ENCODE measurements at regions not wholly inside any gene's neighbourhood (a gene's known extent, or its start where the extent isn't known, plus 50 kb on each side); places are given as distances from the start of the nearest gene placed in this dataset.
"Not testable (repeated sequence)": the region's sequence is repeated elsewhere in the genome, so short reads cannot be mapped to it uniquely, and the experiment has no call there.

DNA sequence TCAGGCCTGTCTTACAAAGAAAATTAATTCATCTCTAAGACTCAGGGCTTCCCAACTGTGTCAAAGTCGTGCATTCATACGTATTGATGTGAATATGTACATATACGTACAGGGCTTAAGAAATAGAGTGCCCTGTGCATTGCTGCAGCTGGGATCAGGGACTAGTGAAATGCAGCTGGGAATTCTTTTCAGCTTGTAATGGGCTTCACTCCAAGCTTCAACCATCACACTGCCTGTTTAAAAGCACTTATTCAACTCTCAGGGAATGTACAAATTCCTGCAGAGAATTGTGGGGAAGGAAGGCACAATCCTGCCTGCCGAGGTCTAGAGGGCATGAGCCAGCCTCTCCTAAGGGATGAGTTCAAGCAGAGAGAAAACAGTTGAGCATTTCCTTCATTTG, 59.6 kb upstream of the MAN2A1 start:
- no peak overlapping the region for H3K4me3 ChIP-seq (ENCODE audit: low read length in 2 of 2)
- H3K27ac ChIP-seq (ENCODE audit: low read depth in 2 of 2, low read length in 2 of 2), result no peak overlapping the region
- no peaks in the 10 kb centered on the region for H3K9me3 ChIP-seq (ENCODE audit: control insufficient read depth in 2 of 2, low read length in 2 of 2)
- H3K36me3 ChIP-seq (ENCODE audit: control insufficient read depth in 2 of 2, insufficient read depth in 2 of 2, low read length in 2 of 2), result no peaks in the 10 kb centered on the region
- no peak overlapping the region for H3K9ac ChIP-seq (ENCODE audit: low read depth in 1 of 2, low read length in 2 of 2)
- peaks cover 0 to 2% of the 10 kb centered on the region in 2 donors for H3K27me3 ChIP-seq (ENCODE audit: control insufficient read depth in 2 of 2, insufficient read depth in 2 of 2, low read length in 2 of 2)
- H3K4me1 ChIP-seq (ENCODE audit: control insufficient read depth in 2 of 2, insufficient read depth in 2 of 2, low read length in 2 of 2), result no peaks in the 10 kb centered on the region

DNA sequence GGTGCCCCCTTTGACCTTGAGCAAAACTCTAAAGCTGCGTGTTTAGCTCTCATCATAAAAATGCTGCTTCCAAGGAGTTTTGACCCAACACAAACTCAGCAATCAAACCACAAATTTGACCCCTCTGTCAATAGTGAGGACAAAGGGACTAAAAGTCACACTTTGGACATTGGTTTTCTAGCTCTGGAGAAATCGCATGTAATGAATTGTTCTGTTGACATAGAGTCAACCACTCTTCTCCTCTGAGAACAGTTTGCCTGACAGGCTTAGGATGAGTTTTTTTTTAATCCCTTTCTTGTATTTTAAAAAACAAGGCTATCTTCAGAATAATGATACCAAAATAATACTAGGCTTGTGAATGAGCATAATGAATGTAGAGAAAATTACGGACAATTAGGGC, 61.1 kb upstream of the MAN2A1 start:
- Histone ChIP-seq H3K9me3 (ENCODE audit: control insufficient read depth in 2 of 2, low read length in 2 of 2) (no peaks in the 10 kb centered on the region), H3K36me3 (ENCODE audit: control insufficient read depth in 2 of 2, insufficient read depth in 2 of 2, low read length in 2 of 2) (no peaks in the 10 kb centered on the region), H3K27ac (ENCODE audit: low read depth in 2 of 2, low read length in 2 of 2) (no peak overlapping the region), H3K4me3 (ENCODE audit: low read length in 2 of 2) (no peak overlapping the region), H3K9ac (ENCODE audit: low read depth in 1 of 2, low read length in 2 of 2) (no peak overlapping the region), H3K27me3 (ENCODE audit: control insufficient read depth in 2 of 2, insufficient read depth in 2 of 2, low read length in 2 of 2) (peaks cover 0 to 2% of the 10 kb centered on the region in 2 donors), H3K4me1 (ENCODE audit: control insufficient read depth in 2 of 2, insufficient read depth in 2 of 2, low read length in 2 of 2) (no peaks in the 10 kb centered on the region)

DNA sequence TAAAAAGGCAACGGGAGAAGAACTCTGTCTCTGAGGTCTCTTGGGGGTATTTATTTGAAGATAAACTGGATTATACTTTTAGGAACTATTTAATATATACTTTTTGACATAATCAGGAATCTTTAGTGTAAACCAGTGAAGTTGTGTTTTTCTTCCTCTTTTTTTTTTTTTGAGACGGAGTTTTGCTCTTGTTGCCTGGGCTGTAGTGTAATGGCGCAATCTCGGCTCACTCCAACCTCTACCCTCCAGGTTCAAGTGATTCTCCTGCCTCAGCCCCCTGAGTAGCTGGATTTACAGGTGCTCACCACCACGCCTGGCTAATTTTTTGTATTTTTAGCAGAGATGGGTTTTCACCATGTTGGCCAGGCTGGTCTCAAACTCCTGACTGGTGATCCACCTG, 68.5 kb upstream of the MAN2A1 start:
- H3K4me1 ChIP-seq (ENCODE audit: control insufficient read depth in 2 of 2, insufficient read depth in 2 of 2, low read length in 2 of 2); H3K9me3 ChIP-seq (ENCODE audit: control insufficient read depth in 2 of 2, low read length in 2 of 2); H3K36me3 ChIP-seq (ENCODE audit: control insufficient read depth in 2 of 2, insufficient read depth in 2 of 2, low read length in 2 of 2); H3K9ac ChIP-seq (ENCODE audit: low read depth in 1 of 2, low read length in 2 of 2); H3K4me3 ChIP-seq (ENCODE audit: low read length in 2 of 2); H3K27me3 ChIP-seq (ENCODE audit: control insufficient read depth in 2 of 2, insufficient read depth in 2 of 2, low read length in 2 of 2); H3K27ac ChIP-seq (ENCODE audit: low read depth in 2 of 2, low read length in 2 of 2): not testable (repeated sequence)

DNA sequence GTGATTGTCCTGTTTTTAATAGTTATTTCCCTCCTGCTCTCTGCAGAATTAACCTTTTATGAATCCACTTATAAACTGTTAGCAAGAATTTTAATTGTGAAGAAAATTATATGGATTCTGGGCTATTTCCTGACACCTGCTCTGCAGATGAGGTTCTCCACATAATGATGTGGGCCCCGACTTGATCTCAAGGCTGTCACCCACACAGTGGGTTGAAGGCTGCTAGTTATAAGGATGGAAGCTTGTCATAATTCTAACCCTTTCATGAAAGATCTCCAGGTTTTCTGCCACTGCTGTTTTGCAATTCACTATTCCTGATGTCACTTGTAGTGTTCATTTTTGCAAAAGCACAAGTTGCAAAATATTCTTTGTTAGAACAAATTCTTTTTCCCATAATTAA, 69.1 kb upstream of the MAN2A1 start:
- Histone ChIP-seq H3K36me3 (ENCODE audit: control insufficient read depth in 2 of 2, insufficient read depth in 2 of 2, low read length in 2 of 2) (no peaks in the 10 kb centered on the region), H3K27ac (ENCODE audit: low read depth in 2 of 2, low read length in 2 of 2) (no peak overlapping the region), H3K27me3 (ENCODE audit: control insufficient read depth in 2 of 2, insufficient read depth in 2 of 2, low read length in 2 of 2) (no peaks in the 10 kb centered on the region), H3K4me1 (ENCODE audit: control insufficient read depth in 2 of 2, insufficient read depth in 2 of 2, low read length in 2 of 2) (no peaks in the 10 kb centered on the region), H3K9me3 (ENCODE audit: control insufficient read depth in 2 of 2, low read length in 2 of 2) (no peaks in the 10 kb centered on the region), H3K9ac (ENCODE audit: low read depth in 1 of 2, low read length in 2 of 2) (no peak overlapping the region), H3K4me3 (ENCODE audit: low read length in 2 of 2) (no peak overlapping the region)

DNA sequence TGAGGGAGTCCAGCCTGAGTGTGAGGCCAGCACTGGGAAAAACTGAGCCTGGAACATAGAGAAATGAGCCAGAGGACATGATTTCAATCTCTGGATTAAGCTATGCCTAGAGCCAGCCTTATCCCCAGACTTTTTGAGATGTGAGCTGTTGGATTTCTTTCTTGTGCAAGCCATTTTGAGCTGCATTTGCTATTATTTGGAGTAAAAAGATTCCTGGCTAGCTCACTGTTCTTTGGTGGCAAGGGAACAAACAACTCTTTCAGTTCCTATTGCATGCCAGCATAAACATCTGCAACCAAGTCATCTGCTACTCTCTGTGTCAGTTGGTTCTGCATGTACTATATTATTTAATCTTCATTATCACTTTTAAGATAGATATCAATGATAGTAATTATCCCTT, 70.1 kb upstream of the MAN2A1 start:
- Histone ChIP-seq H3K4me1 (ENCODE audit: control insufficient read depth in 2 of 2, insufficient read depth in 2 of 2, low read length in 2 of 2) (no peaks in the 10 kb centered on the region), H3K27ac (ENCODE audit: low read depth in 2 of 2, low read length in 2 of 2) (no peak overlapping the region), H3K4me3 (ENCODE audit: low read length in 2 of 2) (no peak overlapping the region), H3K36me3 (ENCODE audit: control insufficient read depth in 2 of 2, insufficient read depth in 2 of 2, low read length in 2 of 2) (no peaks in the 10 kb centered on the region), H3K9me3 (ENCODE audit: control insufficient read depth in 2 of 2, low read length in 2 of 2) (no peaks in the 10 kb centered on the region), H3K27me3 (ENCODE audit: control insufficient read depth in 2 of 2, insufficient read depth in 2 of 2, low read length in 2 of 2) (no peaks in the 10 kb centered on the region), H3K9ac (ENCODE audit: low read depth in 1 of 2, low read length in 2 of 2) (no peak overlapping the region)

DNA sequence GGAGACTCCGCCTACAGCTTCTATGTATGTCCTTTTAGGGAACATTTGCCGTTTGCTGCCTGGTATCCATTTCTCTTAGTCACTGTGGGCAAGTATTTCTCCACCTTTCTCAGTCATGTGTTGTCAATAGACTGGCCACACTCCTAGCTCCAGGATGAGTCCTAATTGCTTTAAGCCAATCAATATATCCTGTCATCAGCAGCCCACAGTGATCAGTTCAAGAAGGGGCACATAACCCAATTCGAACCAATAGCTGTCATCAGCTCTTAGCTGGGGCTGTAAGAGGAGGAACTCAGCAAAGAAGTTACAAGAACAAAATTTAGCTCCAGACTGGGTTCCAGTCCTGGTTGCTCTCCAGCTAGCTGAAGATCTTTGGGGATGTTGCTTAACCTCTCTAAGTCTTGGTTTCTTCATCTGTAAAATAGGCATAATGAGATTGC, 70.7 kb upstream of the MAN2A1 start:
- Histone ChIP-seq H3K27ac (ENCODE audit: low read depth in 2 of 2, low read length in 2 of 2) (no peak overlapping the region), H3K27me3 (ENCODE audit: control insufficient read depth in 2 of 2, insufficient read depth in 2 of 2, low read length in 2 of 2) (no peaks in the 10 kb centered on the region), H3K4me1 (ENCODE audit: control insufficient read depth in 2 of 2, insufficient read depth in 2 of 2, low read length in 2 of 2) (no peaks in the 10 kb centered on the region), H3K9me3 (ENCODE audit: control insufficient read depth in 2 of 2, low read length in 2 of 2) (no peaks in the 10 kb centered on the region), H3K4me3 (ENCODE audit: low read length in 2 of 2) (no peak overlapping the region), H3K9ac (ENCODE audit: low read depth in 1 of 2, low read length in 2 of 2) (no peak overlapping the region), H3K36me3 (ENCODE audit: control insufficient read depth in 2 of 2, insufficient read depth in 2 of 2, low read length in 2 of 2) (no peaks in the 10 kb centered on the region)

DNA sequence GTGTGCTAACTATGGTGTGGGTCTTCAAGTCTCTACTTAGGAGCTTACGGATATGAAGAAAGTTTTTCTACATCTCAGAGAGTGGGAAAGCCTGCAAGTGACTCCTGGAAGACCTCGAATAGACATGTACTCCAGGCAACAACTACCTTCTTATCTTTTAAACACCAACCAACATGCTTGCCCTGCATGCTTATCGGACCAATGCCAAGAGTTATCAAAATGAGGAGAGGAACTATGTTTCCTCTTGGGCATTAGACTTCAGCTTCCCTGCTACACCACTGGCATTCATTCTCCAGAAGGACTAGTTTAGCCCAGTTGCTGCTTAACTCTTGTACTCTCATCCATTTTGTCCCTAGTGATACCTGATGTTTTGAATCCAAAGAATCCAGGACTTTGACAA, 74.7 kb upstream of the MAN2A1 start:
- Histone ChIP-seq H3K9me3 (ENCODE audit: control insufficient read depth in 2 of 2, low read length in 2 of 2) (no peaks in the 10 kb centered on the region), H3K36me3 (ENCODE audit: control insufficient read depth in 2 of 2, insufficient read depth in 2 of 2, low read length in 2 of 2) (no peaks in the 10 kb centered on the region), H3K27me3 (ENCODE audit: control insufficient read depth in 2 of 2, insufficient read depth in 2 of 2, low read length in 2 of 2) (no peaks in the 10 kb centered on the region), H3K9ac (ENCODE audit: low read depth in 1 of 2, low read length in 2 of 2) (no peak overlapping the region), H3K4me1 (ENCODE audit: control insufficient read depth in 2 of 2, insufficient read depth in 2 of 2, low read length in 2 of 2) (no peaks in the 10 kb centered on the region), H3K4me3 (ENCODE audit: low read length in 2 of 2) (no peak overlapping the region), H3K27ac (ENCODE audit: low read depth in 2 of 2, low read length in 2 of 2) (no peak overlapping the region)

DNA sequence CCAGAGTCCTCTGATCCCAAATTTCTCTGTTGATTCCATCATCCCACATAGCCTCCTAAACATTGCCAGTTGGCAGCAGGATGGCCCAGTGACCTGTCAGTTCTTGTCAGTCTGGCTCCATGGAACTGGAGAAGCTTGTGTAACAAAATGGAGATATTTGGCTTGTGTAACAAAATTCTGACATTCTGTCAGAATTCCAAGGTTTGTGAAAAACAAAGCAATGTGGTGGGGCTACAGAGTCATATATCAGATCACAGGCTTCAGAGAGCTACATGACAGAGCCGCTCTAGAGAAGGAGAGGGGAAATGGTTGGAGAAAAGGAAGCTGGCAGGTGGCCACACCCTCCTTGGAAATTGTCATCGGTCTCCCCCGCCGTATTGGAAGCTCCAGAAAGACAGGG, 75.4 kb upstream of the MAN2A1 start:
- no peak overlapping the region for H3K9ac ChIP-seq (ENCODE audit: low read depth in 1 of 2, low read length in 2 of 2)
- no peak overlapping the region for H3K27ac ChIP-seq (ENCODE audit: low read depth in 2 of 2, low read length in 2 of 2)
- H3K27me3 ChIP-seq (ENCODE audit: control insufficient read depth in 2 of 2, insufficient read depth in 2 of 2, low read length in 2 of 2), result no peaks in the 10 kb centered on the region
- no peaks in the 10 kb centered on the region for H3K4me1 ChIP-seq (ENCODE audit: control insufficient read depth in 2 of 2, insufficient read depth in 2 of 2, low read length in 2 of 2)
- no peaks in the 10 kb centered on the region for H3K36me3 ChIP-seq (ENCODE audit: control insufficient read depth in 2 of 2, insufficient read depth in 2 of 2, low read length in 2 of 2)
- H3K9me3 ChIP-seq (ENCODE audit: control insufficient read depth in 2 of 2, low read length in 2 of 2), result no peaks in the 10 kb centered on the region
- no peak overlapping the region for H3K4me3 ChIP-seq (ENCODE audit: low read length in 2 of 2)

DNA sequence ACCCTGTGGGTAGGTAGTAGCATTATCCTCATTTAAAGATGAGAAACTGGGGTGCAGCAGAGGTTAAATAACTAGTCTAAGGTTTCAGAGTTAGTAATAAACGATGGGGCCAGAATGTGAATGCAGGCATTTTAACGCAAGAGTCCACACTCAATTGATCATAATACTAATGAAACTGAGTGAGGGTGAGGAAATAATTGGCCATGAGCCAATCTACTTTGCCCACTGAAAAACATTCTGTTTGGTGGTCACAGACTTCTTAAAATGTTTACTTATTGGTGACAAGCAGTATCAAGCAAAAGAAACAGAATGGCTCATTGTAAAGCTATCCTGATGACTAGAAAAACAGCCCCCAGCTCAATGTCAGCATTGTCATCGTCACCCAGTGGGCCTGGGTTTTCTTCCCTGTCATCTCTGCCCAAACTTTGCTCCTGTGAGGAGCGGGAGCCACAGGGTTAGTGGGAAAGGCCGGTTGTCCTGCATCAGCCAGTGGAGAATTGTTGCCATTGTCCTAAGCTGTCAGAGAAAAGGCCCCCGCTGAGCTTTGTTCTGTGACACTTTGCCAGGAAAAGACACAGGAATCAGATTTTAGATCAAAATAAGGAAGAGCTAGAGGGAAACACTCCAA, 77.3 kb upstream of the MAN2A1 start:
- Histone ChIP-seq H3K27ac (ENCODE audit: low read depth in 2 of 2, low read length in 2 of 2) (no peak overlapping the region), H3K4me3 (ENCODE audit: low read length in 2 of 2) (no peak overlapping the region), H3K4me1 (ENCODE audit: control insufficient read depth in 2 of 2, insufficient read depth in 2 of 2, low read length in 2 of 2) (no peaks in the 10 kb centered on the region), H3K36me3 (ENCODE audit: control insufficient read depth in 2 of 2, insufficient read depth in 2 of 2, low read length in 2 of 2) (no peaks in the 10 kb centered on the region), H3K27me3 (ENCODE audit: control insufficient read depth in 2 of 2, insufficient read depth in 2 of 2, low read length in 2 of 2) (no peaks in the 10 kb centered on the region), H3K9ac (ENCODE audit: low read depth in 1 of 2, low read length in 2 of 2) (no peak overlapping the region), H3K9me3 (ENCODE audit: control insufficient read depth in 2 of 2, low read length in 2 of 2) (no peaks in the 10 kb centered on the region)

DNA sequence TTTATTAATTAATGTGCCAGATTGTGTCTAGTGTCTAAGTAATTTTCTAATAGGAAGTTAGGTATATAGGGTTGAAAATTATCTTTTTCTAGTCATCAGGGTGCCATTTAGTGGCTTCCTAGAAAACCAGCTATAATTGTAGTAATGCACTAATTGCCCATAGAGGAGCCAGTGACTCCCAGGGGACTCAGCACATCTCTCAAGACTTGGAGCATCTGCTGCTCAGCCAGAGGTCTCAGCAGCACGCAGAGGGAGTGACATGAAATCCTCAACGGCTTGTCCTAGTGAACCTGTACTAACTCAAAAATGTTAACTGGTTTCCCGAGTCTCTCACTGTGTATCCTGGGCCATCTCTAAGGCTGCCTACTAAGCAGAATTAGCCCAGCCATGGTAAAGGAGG, 78.2 kb upstream of the MAN2A1 start:
- H3K36me3 ChIP-seq (ENCODE audit: control insufficient read depth in 2 of 2, insufficient read depth in 2 of 2, low read length in 2 of 2), result no peaks in the 10 kb centered on the region
- no peak overlapping the region for H3K4me3 ChIP-seq (ENCODE audit: low read length in 2 of 2)
- no peaks in the 10 kb centered on the region for H3K9me3 ChIP-seq (ENCODE audit: control insufficient read depth in 2 of 2, low read length in 2 of 2)
- H3K27ac ChIP-seq (ENCODE audit: low read depth in 2 of 2, low read length in 2 of 2), result no peak overlapping the region
- no peaks in the 10 kb centered on the region for H3K4me1 ChIP-seq (ENCODE audit: control insufficient read depth in 2 of 2, insufficient read depth in 2 of 2, low read length in 2 of 2)
- H3K27me3 ChIP-seq (ENCODE audit: control insufficient read depth in 2 of 2, insufficient read depth in 2 of 2, low read length in 2 of 2), result no peaks in the 10 kb centered on the region
- no peak overlapping the region for H3K9ac ChIP-seq (ENCODE audit: low read depth in 1 of 2, low read length in 2 of 2)

DNA sequence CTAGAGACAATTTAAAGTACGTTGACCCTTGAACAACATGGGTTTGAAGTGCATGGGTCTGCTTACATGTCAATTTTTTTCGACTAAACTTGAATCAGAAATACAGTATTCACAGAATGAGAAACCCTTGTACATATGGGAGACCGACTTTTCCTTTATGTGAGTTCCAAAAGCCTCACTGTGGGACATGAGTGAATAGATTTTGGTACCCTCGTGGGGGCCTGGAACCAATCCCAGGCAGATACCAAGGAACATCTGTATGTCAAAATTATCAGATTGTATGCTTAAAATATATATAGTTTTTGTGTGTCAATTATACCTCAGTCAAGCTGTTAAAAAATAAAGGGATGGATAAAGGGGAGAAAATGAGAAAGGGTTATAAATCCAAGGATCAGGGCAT, 78.7 kb upstream of the MAN2A1 start:
- no peaks in the 10 kb centered on the region for H3K4me1 ChIP-seq (ENCODE audit: control insufficient read depth in 2 of 2, insufficient read depth in 2 of 2, low read length in 2 of 2)
- H3K9ac ChIP-seq (ENCODE audit: low read depth in 1 of 2, low read length in 2 of 2), result no peak overlapping the region
- H3K27ac ChIP-seq (ENCODE audit: low read depth in 2 of 2, low read length in 2 of 2), result no peak overlapping the region
- H3K36me3 ChIP-seq (ENCODE audit: control insufficient read depth in 2 of 2, insufficient read depth in 2 of 2, low read length in 2 of 2), result no peaks in the 10 kb centered on the region
- no peak overlapping the region for H3K4me3 ChIP-seq (ENCODE audit: low read length in 2 of 2)
- no peaks in the 10 kb centered on the region for H3K9me3 ChIP-seq (ENCODE audit: control insufficient read depth in 2 of 2, low read length in 2 of 2)
- no peaks in the 10 kb centered on the region for H3K27me3 ChIP-seq (ENCODE audit: control insufficient read depth in 2 of 2, insufficient read depth in 2 of 2, low read length in 2 of 2)
